ENCODE measurements at regions not wholly inside any gene's neighbourhood (a gene's known extent, or its start where the extent isn't known, plus 50 kb on each side); places are given as distances from the start of the nearest gene placed in this dataset.
"Not testable (repeated sequence)": the region's sequence is repeated elsewhere in the genome, so short reads cannot be mapped to it uniquely, and the experiment has no call there.

DNA sequence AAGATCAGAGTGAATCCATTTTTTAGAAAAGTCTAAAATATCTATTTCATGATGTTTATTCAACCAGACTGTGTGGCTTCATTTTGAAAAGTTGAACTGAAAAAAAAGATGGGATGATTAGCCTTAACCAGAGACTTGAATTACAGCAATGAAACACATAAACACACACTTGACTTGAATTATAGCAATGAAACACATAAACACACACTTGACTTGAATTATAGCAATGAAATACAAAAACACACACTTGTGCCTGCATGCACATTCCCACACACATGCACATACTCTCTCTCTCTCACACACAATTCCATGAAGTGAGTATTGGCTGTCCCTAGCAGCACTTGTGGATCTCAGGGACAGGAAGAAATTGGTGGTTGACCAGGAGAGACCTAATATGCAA, 286.8 kb downstream of the USP46 start:
- DNase-seq: no peak

DNA sequence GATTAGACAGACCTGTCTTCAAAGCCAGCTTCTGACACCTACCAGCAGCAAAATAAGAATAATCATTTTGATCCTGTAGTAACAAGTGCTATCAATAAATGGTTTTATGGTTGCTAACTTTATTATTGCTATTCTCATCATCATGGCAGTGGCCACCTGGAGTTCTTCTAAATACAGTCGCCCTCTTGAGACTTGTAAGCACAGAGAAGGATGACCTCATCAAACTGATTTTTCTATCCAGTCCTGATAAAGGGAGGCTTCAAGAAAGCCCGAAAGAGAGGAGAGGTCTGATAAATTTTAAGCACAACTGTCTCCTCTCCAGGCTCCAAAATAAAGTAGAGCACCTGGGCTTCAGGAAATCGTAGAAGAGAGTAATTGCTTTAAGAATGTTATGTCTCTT, 286.4 kb downstream of the USP46 start:
- no peak for DNase-seq

GRCh38 chr4:52373650-52374049, 285.5 kb downstream of the USP46 start:
- DNase-seq: no peak

GRCh38 chr4:52374877-52375276, 284.2 kb downstream of the USP46 start:
- no peak for DNase-seq

DNA sequence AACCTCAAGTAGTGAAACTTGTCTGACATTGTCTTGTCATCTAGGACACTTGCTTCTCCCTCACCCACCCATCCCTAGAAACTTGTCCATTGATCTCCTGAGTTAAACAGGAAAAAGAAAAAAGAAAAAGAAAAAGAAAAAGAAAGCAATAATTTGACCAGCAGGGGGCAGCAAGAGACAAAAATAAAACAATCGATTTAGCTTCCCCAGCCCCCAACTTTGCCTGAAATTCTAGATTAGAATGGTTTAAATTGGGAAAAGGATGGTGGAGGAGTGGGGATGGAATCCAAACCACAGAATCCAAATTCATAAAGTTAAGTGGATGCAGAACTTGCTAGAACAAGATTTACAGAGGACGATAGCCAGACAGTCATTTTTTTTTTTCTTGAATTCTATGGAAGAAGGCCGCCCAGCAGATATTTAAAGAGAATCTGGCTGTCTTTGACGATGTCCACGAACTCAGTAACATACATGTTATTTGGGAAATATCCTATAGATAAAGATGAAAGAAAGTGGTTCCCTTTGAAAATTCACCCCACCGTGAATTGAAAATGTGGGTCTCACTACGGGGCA, 282.9 kb downstream of the USP46 start:
- DNase-seq: peak in 7 of 56 donors; percentile 1 to 43 (median 7)

DNA sequence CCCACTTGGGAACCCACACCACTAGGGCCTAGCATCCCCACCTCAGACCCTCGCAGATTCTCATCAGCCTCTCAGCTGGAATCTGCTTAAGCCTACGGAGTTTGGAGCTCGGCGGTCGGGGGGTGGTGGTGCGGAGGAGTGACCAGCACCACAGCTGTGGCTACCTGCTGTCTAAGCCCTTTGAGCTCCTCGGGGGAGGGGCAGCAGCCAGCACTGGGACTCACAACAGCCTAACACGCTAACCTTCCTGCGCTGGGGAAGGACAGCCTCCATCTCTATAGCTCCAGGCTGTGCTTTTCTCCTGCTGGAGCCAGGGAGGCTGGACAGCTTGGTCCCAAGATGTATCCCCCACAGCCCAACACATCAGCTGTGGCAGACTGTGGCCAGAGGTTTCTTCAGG, 281.5 kb downstream of the USP46 start:
- no peak for DNase-seq

- DNase-seq: no peak
Measured at GRCh38 chr4:52407545-52407944, 251.6 kb downstream of the USP46 start.

DNA sequence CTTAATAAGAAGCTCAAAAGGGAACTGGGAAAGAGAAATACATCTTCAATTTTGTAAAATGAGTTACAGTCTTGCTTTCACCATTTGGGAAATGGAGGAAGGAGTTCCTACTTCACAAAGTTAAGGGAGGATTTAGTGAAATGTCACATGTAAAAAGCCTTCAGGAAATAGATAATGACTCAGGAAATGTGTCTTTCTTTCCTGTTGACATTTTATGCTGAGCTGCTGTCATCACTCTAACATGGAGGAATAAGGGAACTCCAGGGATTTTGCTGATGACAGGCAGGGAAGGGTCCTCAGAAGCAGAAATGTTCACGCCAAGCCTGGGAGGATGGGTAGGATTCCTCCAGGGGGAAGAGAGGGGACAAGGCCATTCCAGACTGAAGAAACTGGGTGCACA, 251.1 kb downstream of the USP46 start:
- DNase-seq: no peak

DNA sequence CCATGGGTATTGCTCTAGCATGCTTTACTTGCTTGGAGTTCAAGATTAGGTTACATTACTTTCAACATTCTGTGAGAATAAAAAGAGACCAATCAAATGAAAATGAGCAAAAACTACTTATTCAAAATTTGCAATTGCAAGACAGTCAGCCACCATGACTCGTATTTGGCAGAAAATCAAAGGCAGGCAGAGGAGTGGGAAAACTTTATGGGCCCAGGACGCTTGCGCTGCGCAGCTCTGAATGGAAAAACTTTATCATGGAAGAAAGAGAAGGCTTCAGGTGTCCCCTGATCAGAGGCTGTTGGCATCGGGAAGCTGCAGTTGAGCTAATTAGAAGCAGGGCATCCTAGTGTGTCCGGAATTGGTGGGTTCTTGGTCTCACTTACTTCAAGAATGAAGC, 250.6 kb downstream of the USP46 start:
- no peak for DNase-seq

DNA sequence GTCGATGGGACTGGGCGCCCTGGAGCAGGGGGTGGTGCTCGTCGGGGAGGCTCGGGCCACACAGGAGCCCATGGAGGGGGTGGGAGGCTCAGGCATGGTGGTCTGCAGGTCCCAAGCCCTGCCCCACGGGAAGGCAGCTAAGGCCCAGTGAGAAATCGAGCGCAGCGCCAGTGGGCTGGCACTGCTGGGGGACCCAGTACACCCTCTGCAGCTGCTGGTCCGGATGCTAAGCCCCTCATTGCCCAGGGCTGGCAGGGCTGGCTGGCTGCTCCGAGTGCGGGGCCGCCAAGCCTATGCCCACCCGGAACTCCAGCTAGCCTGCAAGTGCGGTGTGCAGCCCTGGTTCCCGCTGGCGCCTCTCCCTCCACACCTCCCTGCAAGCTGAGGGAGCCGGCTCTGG, 249.3 kb downstream of the USP46 start:
- DNase-seq: not testable (repeated sequence)

DNA sequence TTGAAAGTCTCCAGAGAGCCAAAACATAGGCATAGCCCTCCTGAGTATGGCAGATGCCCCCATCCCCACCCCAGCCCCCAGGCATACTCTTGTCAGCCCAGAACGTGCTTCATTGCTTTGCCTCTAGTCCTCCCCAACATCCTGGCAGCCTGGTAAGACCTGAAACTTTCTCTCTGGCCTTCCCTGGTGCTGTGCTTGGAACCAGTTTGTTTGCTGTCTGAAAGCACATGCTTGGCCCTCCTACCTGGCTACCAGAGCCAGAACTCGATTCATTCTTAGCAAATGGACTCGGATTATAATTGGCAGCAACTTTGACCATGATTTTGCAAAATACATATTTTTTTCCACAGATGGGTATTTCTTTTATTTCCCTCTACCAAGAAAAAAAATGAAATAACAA, 248.1 kb downstream of the USP46 start:
- no peak for DNase-seq

- no peak for DNase-seq
Measured at GRCh38 chr4:52420330-52420729, 238.8 kb downstream of the USP46 start.

DNA sequence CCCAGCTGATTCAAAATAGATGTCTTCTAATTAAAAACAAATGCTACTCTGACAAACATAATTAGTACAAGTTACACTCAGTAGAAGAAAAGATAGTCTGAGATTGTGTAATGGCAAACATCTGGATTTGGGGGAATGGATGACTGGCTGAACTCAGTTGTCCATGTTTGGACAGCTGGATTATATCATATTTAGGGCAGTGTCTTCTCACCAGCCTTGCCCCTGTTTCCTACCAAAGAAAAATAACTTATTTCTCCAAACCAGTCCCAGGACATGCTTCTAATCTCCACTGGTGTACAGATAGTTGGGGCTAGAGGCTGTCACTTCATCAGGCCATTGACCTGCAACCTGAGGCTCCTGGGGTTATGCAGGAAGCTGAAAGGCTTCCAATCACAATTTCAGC, 237.3 kb downstream of the USP46 start:
- no peak for DNase-seq

DNA sequence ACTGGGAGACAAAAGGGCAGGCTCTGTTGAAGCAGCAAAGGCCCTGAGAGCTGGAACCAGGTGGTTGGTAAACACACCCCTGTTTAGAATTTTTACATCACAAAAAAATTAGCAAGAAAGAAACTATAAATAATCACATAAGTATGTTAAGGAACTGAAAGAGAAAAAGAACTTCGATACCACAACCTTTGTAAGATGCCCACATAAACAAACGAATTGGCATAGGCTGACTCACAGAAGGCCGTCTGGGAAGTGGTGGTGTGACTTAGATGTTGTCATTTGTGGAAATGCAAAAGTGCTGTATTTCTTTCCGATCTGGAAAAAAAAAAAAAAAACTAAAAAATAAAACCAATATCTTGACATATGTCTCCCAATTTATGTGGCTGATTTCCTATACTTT, 235.1 kb downstream of the USP46 start:
- DNase-seq: no peak

DNA sequence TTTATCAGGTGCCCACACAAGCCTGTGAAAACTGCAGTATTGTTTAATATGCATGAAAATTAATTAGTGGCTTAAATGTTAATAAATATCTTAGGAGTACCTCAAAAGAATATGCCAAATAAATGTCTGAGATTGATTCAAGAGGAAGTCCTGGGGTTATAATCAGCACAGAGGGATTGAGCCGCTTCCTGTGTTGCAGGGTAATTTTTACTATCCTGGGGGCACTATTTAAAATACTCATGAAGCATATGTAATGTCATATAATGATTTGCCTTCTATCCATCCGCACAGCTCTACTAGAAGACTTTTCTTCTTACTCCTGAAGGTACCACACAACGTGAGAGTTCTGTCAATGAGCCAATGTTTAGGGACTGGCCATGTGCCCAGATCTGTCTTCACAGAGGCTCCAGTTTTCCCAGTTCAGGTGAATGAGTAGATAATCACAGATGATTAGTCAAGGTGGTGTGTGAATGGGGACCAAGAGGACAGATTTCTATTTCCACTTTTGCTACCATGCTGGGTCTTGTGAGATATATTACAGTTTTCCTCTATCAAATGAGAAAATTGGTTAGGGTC, 233.3 kb downstream of the USP46 start:
- no peak for DNase-seq

GRCh38 chr4:52431410-52431809, 227.7 kb downstream of the USP46 start:
- no peak for DNase-seq

GRCh38 chr4:52431869-52432268, 227.2 kb downstream of the USP46 start:
- no peak for DNase-seq

GRCh38 chr4:52442524-52442923, 216.6 kb downstream of the USP46 start:
- DNase-seq: not testable (repeated sequence)

DNA sequence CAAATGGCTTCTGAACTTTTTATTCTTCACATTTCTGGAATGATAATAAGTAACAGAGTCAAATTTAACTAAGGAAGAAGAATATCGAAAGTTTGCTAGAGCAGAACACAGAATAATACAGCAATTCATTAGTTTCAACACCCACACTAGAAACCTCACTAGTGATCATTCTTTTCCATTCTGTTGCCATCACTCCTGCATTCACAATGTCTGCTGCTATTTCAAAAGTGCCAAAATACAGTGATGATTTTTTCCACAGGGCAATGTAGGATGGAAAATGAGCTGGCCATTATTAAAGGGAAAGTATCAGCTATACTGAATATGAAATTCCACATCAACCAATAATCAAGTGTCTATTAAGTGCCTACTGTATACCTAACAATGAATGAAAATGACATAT, 186.7 kb downstream of the USP46 start:
- DNase-seq: no peak

- DNase-seq: peak in 14 of 56 donors; percentile 2 to 50 (median 10)
Measured at GRCh38 chr4:52477191-52477780, 181.8 kb downstream of the USP46 start.

- no peak for DNase-seq
Measured at GRCh38 chr4:52483186-52483890, 175.8 kb downstream of the USP46 start.

DNA sequence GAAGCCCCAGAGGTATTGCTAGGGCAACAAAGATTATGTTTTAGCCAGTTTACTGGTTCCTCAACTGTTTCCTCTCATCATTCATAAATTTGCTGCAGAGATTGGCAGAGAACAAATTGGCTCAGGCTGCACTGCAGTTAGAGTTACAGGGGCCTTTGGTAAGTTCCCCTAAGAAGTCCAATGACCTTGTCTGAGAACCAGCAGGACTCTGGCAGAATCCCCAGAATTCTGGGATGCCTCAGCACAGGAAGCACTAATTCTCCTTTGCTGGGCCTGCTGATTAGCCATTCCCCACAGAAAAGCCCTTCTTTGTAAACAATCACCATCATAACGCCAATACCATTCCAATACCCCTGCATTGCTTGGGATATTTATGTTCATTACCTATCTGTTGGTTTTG, 151.3 kb downstream of the USP46 start:
- peak in 26 of 56 donors; percentile 0 to 60 (median 4) for DNase-seq

All from nucleus accumbens (tissue), 56 donors.